ENCODE measurements at regions not wholly inside any gene's neighbourhood (a gene's known extent, or its start where the extent isn't known, plus 50 kb on each side); places are given as distances from the start of the nearest gene placed in this dataset.

GRCh38 chr13:47621931-47622330 lies 379.1 kb downstream of the SUCLA2 start:
- TF ChIP-seq, protein P1, sequence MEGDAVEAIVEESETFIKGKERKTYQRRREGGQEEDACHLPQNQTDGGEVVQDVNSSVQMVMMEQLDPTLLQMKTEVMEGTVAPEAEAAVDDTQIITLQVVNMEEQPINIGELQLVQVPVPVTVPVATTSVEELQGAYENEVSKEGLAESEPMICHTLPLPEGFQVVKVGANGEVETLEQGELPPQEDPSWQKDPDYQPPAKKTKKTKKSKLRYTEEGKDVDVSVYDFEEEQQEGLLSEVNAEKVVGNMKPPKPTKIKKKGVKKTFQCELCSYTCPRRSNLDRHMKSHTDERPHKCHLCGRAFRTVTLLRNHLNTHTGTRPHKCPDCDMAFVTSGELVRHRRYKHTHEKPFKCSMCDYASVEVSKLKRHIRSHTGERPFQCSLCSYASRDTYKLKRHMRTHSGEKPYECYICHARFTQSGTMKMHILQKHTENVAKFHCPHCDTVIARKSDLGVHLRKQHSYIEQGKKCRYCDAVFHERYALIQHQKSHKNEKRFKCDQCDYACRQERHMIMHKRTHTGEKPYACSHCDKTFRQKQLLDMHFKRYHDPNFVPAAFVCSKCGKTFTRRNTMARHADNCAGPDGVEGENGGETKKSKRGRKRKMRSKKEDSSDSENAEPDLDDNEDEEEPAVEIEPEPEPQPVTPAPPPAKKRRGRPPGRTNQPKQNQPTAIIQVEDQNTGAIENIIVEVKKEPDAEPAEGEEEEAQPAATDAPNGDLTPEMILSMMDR (IDR thresholded peaks at IDR 0.05): no peak
- no peak for TF ChIP-seq POLR2A (IDR thresholded peaks at IDR 0.05)

All from adrenal gland (tissue), 5 donors.